ENCODE measurements at regions not wholly inside any gene's neighbourhood (a gene's known extent, or its start where the extent isn't known, plus 50 kb on each side); places are given as distances from the start of the nearest gene placed in this dataset.

- Histone ChIP-seq H3K4me1 (ENCODE audit: control insufficient read depth in 2 of 3, insufficient read depth in 2 of 3, low read depth in 1 of 3, low read length in 3 of 3) (no peaks in the 10 kb centered on the region), H3K9me3 (ENCODE audit: control insufficient read depth in 2 of 3, insufficient read depth in 1 of 3, low read length in 3 of 3) (no peaks in the 10 kb centered on the region), H3K27ac (ENCODE audit: low read depth in 2 of 2, low read length in 2 of 2) (no peak overlapping the region), H3K9ac (ENCODE audit: low read length in 3 of 3) (no peak overlapping the region), H3K4me3 (ENCODE audit: low read length in 3 of 3) (no peak overlapping the region), H3K27me3 (ENCODE audit: control insufficient read depth, insufficient read depth, low read length) (no peaks in the 10 kb centered on the region), H3K36me3 (ENCODE audit: control insufficient read depth in 2 of 3, insufficient read depth in 3 of 3, low read length in 3 of 3) (no peaks in the 10 kb centered on the region)
- FAIRE-seq (no peak), DNase-seq (no peak)
- intact Hi-C loops (cut with DNase I), result no loop called here
- TF ChIP-seq, protein P1, sequence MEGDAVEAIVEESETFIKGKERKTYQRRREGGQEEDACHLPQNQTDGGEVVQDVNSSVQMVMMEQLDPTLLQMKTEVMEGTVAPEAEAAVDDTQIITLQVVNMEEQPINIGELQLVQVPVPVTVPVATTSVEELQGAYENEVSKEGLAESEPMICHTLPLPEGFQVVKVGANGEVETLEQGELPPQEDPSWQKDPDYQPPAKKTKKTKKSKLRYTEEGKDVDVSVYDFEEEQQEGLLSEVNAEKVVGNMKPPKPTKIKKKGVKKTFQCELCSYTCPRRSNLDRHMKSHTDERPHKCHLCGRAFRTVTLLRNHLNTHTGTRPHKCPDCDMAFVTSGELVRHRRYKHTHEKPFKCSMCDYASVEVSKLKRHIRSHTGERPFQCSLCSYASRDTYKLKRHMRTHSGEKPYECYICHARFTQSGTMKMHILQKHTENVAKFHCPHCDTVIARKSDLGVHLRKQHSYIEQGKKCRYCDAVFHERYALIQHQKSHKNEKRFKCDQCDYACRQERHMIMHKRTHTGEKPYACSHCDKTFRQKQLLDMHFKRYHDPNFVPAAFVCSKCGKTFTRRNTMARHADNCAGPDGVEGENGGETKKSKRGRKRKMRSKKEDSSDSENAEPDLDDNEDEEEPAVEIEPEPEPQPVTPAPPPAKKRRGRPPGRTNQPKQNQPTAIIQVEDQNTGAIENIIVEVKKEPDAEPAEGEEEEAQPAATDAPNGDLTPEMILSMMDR (IDR thresholded peaks at IDR 0.05; ENCODE audit: borderline replicate concordance, extremely low read depth, insufficient read depth), result no peak
Observed at GRCh38 chr2:344811-345210, 56.9 kb upstream of the ALKAL2 start.

GRCh38 chr2:343355-343754, 55.5 kb upstream of the ALKAL2 start:
- H3K27me3 ChIP-seq (ENCODE audit: control insufficient read depth, insufficient read depth, low read length), result no peaks in the 10 kb centered on the region
- no peak overlapping the region for H3K27ac ChIP-seq (ENCODE audit: low read depth in 2 of 2, low read length in 2 of 2)
- H3K4me3 ChIP-seq (ENCODE audit: low read length in 3 of 3), result no peak overlapping the region
- no peak for DNase-seq
- no peaks in the 10 kb centered on the region for H3K4me1 ChIP-seq (ENCODE audit: control insufficient read depth in 2 of 3, insufficient read depth in 2 of 3, low read depth in 1 of 3, low read length in 3 of 3)
- H3K36me3 ChIP-seq (ENCODE audit: control insufficient read depth in 2 of 3, insufficient read depth in 3 of 3, low read length in 3 of 3), result no peaks in the 10 kb centered on the region
- FAIRE-seq, result no peak
- H3K9me3 ChIP-seq (ENCODE audit: control insufficient read depth in 2 of 3, insufficient read depth in 1 of 3, low read length in 3 of 3), result peaks cover 0 to 5% (median 0%) of the 10 kb centered on the region in 3 donors
- H3K9ac ChIP-seq (ENCODE audit: low read length in 3 of 3), result no peak overlapping the region
- TF ChIP-seq, protein P1 (IDR thresholded peaks at IDR 0.05; ENCODE audit: borderline replicate concordance, extremely low read depth, insufficient read depth), result no peak
- intact Hi-C loops (cut with DNase I), result no loop called here

- H3K27ac ChIP-seq (ENCODE audit: low read depth in 2 of 2, low read length in 2 of 2), result no peak overlapping the region
Observed at GRCh38 chr2:341912-342311, 54.0 kb upstream of the ALKAL2 start.

More at GRCh38 chr2:341912-342311, 54.0 kb upstream of the ALKAL2 start:
- intact Hi-C loops (cut with DNase I), result no loop called here
- H3K4me3 ChIP-seq (ENCODE audit: low read length in 3 of 3), result no peak overlapping the region
- no peaks in the 10 kb centered on the region for H3K27me3 ChIP-seq (ENCODE audit: control insufficient read depth, insufficient read depth, low read length)
- DNase-seq, result no peak
- FAIRE-seq, result no peak
- no peaks in the 10 kb centered on the region for H3K36me3 ChIP-seq (ENCODE audit: control insufficient read depth in 2 of 3, insufficient read depth in 3 of 3, low read length in 3 of 3)
- TF ChIP-seq, protein P1 (IDR thresholded peaks at IDR 0.05; ENCODE audit: borderline replicate concordance, extremely low read depth, insufficient read depth), result no peak
- H3K9me3 ChIP-seq (ENCODE audit: control insufficient read depth in 2 of 3, insufficient read depth in 1 of 3, low read length in 3 of 3), result peaks cover 0 to 12% (median 0%) of the 10 kb centered on the region in 3 donors
- no peak overlapping the region for H3K9ac ChIP-seq (ENCODE audit: low read length in 3 of 3)
- H3K4me1 ChIP-seq (ENCODE audit: control insufficient read depth in 2 of 3, insufficient read depth in 2 of 3, low read depth in 1 of 3, low read length in 3 of 3), result no peaks in the 10 kb centered on the region
